T47D (cell line): ENCODE measurements at regions not wholly inside any gene's neighbourhood (a gene's known extent, or its start where the extent isn't known, plus 50 kb on each side); places are given as distances from the start of the nearest gene placed in this dataset.

Experiments
- DNase-seq, 2 experiments: peaks; one replicate each; pipeline versions ENCODE4 v3.0.0 to v3.0.0-alpha.2; 2011 to 2012; ENCODE audit warnings: low read depth in 1 of 2, low spot score in 1 of 2
- JUND ChIP-seq: IDR thresholded peaks from 2 replicates; pipeline ENCODE4 v1.6.1; 2012; ENCODE audit warnings: low read depth
- in situ Hi-C: cut with HindIII; loops from 2 replicates; pipeline ENCODE4 v1.10.0; 2016; ENCODE audit warnings: low sequenced_read_pairs, low pct_unique_long_range_greater_than_20kb

- DNase-seq = no peak
- in situ Hi-C loops = no loop called here
- no peak for TF ChIP-seq JUND
Measured at GRCh38 chr4:116860891-116861290, 224.5 kb downstream of the TRAM1L1 start.

GRCh38 chr4:116849620-116850019, 235.8 kb downstream of the TRAM1L1 start:
- in situ Hi-C loops = no loop called here
- no peak for TF ChIP-seq JUND
- DNase-seq = peak in 1 of 2 experiments; percentile 13

DNA sequence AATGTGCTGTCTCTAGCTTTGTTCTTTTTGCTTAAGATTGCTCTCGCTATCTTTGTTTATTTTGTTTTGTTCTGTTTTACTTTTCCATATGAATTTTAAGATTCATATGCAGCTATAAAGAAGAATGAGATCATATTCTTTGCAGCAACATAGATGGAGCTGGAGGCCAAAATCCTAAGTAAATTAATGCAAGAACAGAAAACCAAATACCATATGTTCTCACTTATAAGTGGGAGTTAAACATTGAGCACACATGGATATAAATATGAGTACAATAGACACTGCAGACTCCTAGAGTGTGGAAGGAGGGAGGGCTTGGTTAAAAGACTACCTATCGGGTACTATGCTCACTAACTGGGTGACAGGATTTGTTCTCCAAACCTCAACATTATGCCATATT, 237.8 kb downstream of the TRAM1L1 start:
- DNase-seq = no peak
- in situ Hi-C loops = no loop called here
- TF ChIP-seq JUND = no peak

DNA sequence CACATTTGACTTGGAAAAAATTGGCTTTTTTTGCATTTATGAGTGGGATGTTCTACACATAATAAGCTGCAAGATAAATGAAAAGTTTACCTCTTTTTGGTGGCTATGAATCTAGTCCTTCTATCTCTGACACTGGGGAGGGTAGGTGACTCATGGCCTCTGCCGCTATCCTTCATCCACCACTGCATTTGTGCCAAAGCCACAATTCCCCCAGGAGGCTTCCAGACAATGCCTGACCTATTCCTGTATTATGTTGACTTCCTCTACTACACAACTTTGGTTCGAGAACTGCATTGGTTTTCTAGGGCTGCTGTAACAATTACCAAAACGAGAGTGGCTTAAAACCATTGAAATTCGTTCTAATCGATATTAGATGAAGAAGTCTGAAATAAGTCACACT, 245.6 kb downstream of the TRAM1L1 start:
- no peak for TF ChIP-seq JUND
- no peak for DNase-seq
- in situ Hi-C loops = no loop called here

GRCh38 chr4:116838609-116839008, 246.8 kb downstream of the TRAM1L1 start:
- TF ChIP-seq JUND = no peak
- in situ Hi-C loops = no loop called here
- no peak for DNase-seq

GRCh38 chr4:116829187-116829586, 256.2 kb downstream of the TRAM1L1 start:
- no peak for DNase-seq

GRCh38 chr4:116824172-116824571, 261.2 kb downstream of the TRAM1L1 start:
- in situ Hi-C loops = no loop called here
- no peak for TF ChIP-seq JUND
- DNase-seq = no peak

More at GRCh38 chr4:116829187-116829586, 256.2 kb downstream of the TRAM1L1 start:
- no peak for TF ChIP-seq JUND
- in situ Hi-C loops = no loop called here

GRCh38 chr4:116811730-116812129, 273.6 kb downstream of the TRAM1L1 start:
- no peak for DNase-seq
- TF ChIP-seq JUND = no peak
- in situ Hi-C loops = no loop called here

- in situ Hi-C loops = no loop called here
- peak in 1 of 2 experiments; percentile 3 for DNase-seq
Measured at GRCh38 chr4:116796022-116796421, 289.4 kb downstream of the TRAM1L1 start.

DNA sequence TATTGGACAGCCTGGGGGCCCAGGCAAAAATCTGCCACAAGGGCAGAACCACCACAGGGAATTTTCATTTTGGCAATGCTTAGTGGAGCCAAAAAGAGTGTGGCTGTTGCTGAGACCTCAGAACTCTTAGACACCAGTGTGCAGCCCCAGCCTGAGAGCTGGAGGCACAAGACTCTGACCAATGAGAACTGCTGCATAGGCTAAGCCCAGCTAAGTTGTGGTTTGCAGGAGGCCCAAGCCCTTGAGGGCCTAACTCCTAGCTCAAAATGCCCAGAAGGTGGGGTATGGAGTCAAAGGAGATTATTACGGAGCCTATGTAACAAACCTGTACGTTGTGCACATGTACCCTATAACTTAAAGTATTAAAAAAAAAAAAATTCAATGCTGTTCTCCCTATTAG, 296.7 kb downstream of the TRAM1L1 start:
- in situ Hi-C loops = no loop called here
- no peak for DNase-seq
- no peak for TF ChIP-seq JUND

More at GRCh38 chr4:116796022-116796421, 289.4 kb downstream of the TRAM1L1 start:
- no peak for TF ChIP-seq JUND

DNA sequence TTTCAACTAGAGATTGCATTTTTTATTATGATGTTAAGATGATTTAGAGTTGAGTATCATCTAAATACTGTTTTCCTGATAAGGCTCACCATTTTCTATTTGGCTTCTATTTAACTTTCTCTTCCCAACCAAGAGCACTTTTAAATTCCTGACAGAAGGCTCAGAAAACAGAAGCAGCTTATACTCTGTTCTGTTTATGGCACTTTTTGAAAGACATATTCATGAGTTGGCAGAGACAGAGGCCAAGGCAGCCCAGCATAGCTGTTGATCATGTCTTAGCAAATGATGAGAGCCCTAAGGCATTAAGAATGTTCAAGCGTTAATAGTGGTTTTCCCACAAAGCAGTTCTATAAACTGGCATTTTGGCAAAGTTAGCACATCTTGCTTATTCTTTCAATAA, 330.3 kb downstream of the TRAM1L1 start:
- no peak for DNase-seq
- TF ChIP-seq JUND = no peak
- in situ Hi-C loops = no loop called here

DNA sequence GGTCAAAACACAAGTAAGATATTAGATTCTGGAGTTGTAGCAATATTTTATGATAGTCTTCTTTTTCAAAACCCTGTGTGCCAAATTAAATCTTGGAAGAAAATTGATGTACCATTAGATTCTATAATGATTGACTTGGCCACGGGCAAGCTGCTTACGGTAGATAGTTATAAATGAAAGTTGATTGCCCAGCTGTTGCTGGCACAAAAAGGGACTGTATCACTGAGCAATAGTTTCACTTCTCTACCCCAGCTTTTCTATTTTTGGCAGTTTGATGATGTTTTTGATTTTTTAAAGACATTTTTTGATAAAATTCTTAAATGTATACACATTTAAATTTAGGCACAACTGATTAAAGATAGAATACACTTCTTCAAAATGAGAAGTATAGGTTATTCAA, 333.3 kb downstream of the TRAM1L1 start:
- no peak for TF ChIP-seq JUND
- no peak for DNase-seq
- in situ Hi-C loops = no loop called here

- no peak for TF ChIP-seq JUND
- in situ Hi-C loops = no loop called here
- no peak for DNase-seq
Measured at GRCh38 chr4:116736756-116737155, 348.6 kb downstream of the TRAM1L1 start.

GRCh38 chr4:116734178-116734577, 351.2 kb downstream of the TRAM1L1 start:
- TF ChIP-seq JUND = no peak
- no peak for DNase-seq
- in situ Hi-C loops = no loop called here

GRCh38 chr4:116733370-116733769, 352.0 kb downstream of the TRAM1L1 start:
- in situ Hi-C loops = no loop called here
- TF ChIP-seq JUND = no peak
- DNase-seq = no peak
